ENCODE measurements at regions not wholly inside any gene's neighbourhood (a gene's known extent, or its start where the extent isn't known, plus 50 kb on each side); places are given as distances from the start of the nearest gene placed in this dataset.
"Not testable (repeated sequence)": the region's sequence is repeated elsewhere in the genome, so short reads cannot be mapped to it uniquely, and the experiment has no call there.

- DNase-seq (ENCODE audit: low spot score in 2 of 2); intact Hi-C loops (cut with DNase I; ENCODE audit: low total_unique reads); H3K4me3 ChIP-seq (ENCODE audit: low read depth, poor library complexity, severe bottlenecking): not testable (repeated sequence)
- 30 to 31% methylated on average over 5 of the region's 5 CpGs for WGBS, 2 donors
Observed at GRCh38 chr21:10354851-10355578, 166.4 kb upstream of the TPTE start.

GRCh38 chr21:10359120-10359519, 162.3 kb upstream of the TPTE start:
- WGBS, 2 donors, result 73 to 74% methylated on average over 2 of the region's 2 CpGs
- intact Hi-C loops (cut with DNase I; ENCODE audit: low total_unique reads); H3K4me3 ChIP-seq (ENCODE audit: low read depth, poor library complexity, severe bottlenecking); DNase-seq (ENCODE audit: low spot score in 2 of 2): not testable (repeated sequence)

GRCh38 chr21:10359911-10360310, 161.5 kb upstream of the TPTE start:
- H3K4me3 ChIP-seq (ENCODE audit: low read depth, poor library complexity, severe bottlenecking); intact Hi-C loops (cut with DNase I; ENCODE audit: low total_unique reads); DNase-seq (ENCODE audit: low spot score in 2 of 2): not testable (repeated sequence)
- 52 to 57% methylated on average over 4 of the region's 4 CpGs for whole genome bisulfite sequencing, 2 donors

GRCh38 chr21:10361214-10361736, 160.1 kb upstream of the TPTE start:
- DNase-seq (ENCODE audit: low spot score in 2 of 2); intact Hi-C loops (cut with DNase I; ENCODE audit: low total_unique reads): not testable (repeated sequence)

GRCh38 chr21:10362816-10363215, 158.6 kb upstream of the TPTE start:
- WGBS, 2 donors, result 60 to 64% methylated on average over 9 of the region's 9 CpGs
- peak in 1 of 2 donors; percentile 93 for DNase-seq (ENCODE audit: low spot score in 2 of 2)
- intact Hi-C loops (cut with DNase I; ENCODE audit: low total_unique reads); H3K4me3 ChIP-seq (ENCODE audit: low read depth, poor library complexity, severe bottlenecking): not testable (repeated sequence)

More at GRCh38 chr21:10361214-10361736, 160.1 kb upstream of the TPTE start:
- not testable (repeated sequence) for H3K4me3 ChIP-seq (ENCODE audit: low read depth, poor library complexity, severe bottlenecking)
- 48 to 50% methylated on average over 3 of the region's 3 CpGs for WGBS, 2 donors

GRCh38 chr21:10363321-10363720, 158.1 kb upstream of the TPTE start:
- DNase-seq (ENCODE audit: low spot score in 2 of 2); H3K4me3 ChIP-seq (ENCODE audit: low read depth, poor library complexity, severe bottlenecking); intact Hi-C loops (cut with DNase I; ENCODE audit: low total_unique reads): not testable (repeated sequence)

GRCh38 chr21:10366210-10366609, 155.2 kb upstream of the TPTE start:
- H3K4me3 ChIP-seq (ENCODE audit: low read depth, poor library complexity, severe bottlenecking); intact Hi-C loops (cut with DNase I; ENCODE audit: low total_unique reads): not testable (repeated sequence)
- DNase-seq (ENCODE audit: low spot score in 2 of 2), result peak in 1 of 2 donors; percentile 84
- 43 to 50% methylated on average over 8 of the region's 11 CpGs for WGBS, 2 donors

GRCh38 chr21:10367586-10367985, 153.8 kb upstream of the TPTE start:
- DNase-seq (ENCODE audit: low spot score in 2 of 2), result peak in 1 of 2 donors; percentile 84
- intact Hi-C loops (cut with DNase I; ENCODE audit: low total_unique reads), result not testable (repeated sequence)
- 56 to 60% methylated on average over 7 of the region's 8 CpGs for WGBS, 2 donors

GRCh38 chr21:10368323-10368798, 153.0 kb upstream of the TPTE start:
- H3K4me3 ChIP-seq (ENCODE audit: low read depth, poor library complexity, severe bottlenecking); intact Hi-C loops (cut with DNase I; ENCODE audit: low total_unique reads): not testable (repeated sequence)
- 69 to 70% methylated on average over 16 of the region's 16 CpGs for WGBS, 2 donors
- DNase-seq (ENCODE audit: low spot score in 2 of 2), result peak in 1 of 2 donors; percentile 93

More at GRCh38 chr21:10367586-10367985, 153.8 kb upstream of the TPTE start:
- H3K4me3 ChIP-seq (ENCODE audit: low read depth, poor library complexity, severe bottlenecking), result not testable (repeated sequence)

- intact Hi-C loops (cut with DNase I; ENCODE audit: low total_unique reads); H3K4me3 ChIP-seq (ENCODE audit: low read depth, poor library complexity, severe bottlenecking); DNase-seq (ENCODE audit: low spot score in 2 of 2): not testable (repeated sequence)
- 59 to 63% methylated on average over 1 of the region's 1 CpG for WGBS, 2 donors
Observed at GRCh38 chr21:10369289-10369688, 152.1 kb upstream of the TPTE start.

GRCh38 chr21:10377758-10378157, 143.6 kb upstream of the TPTE start:
- H3K4me3 ChIP-seq (ENCODE audit: low read depth, poor library complexity, severe bottlenecking); intact Hi-C loops (cut with DNase I; ENCODE audit: low total_unique reads); DNase-seq (ENCODE audit: low spot score in 2 of 2): not testable (repeated sequence)
- whole genome bisulfite sequencing, 2 donors, result 68 to 80% methylated on average over 10 of the region's 10 CpGs

- WGBS, 2 donors, result 84 to 89% methylated on average over 9 of the region's 9 CpGs
- intact Hi-C loops (cut with DNase I; ENCODE audit: low total_unique reads), result not testable (repeated sequence)
Observed at GRCh38 chr21:10379816-10380215, 141.6 kb upstream of the TPTE start.

GRCh38 chr21:10381687-10382060, 139.7 kb upstream of the TPTE start:
- H3K4me3 ChIP-seq (ENCODE audit: low read depth, poor library complexity, severe bottlenecking); intact Hi-C loops (cut with DNase I; ENCODE audit: low total_unique reads); DNase-seq (ENCODE audit: low spot score in 2 of 2): not testable (repeated sequence)
- 77 to 85% methylated on average over 6 of the region's 6 CpGs for WGBS, 2 donors

More at GRCh38 chr21:10379816-10380215, 141.6 kb upstream of the TPTE start:
- not testable (repeated sequence) for H3K4me3 ChIP-seq (ENCODE audit: low read depth, poor library complexity, severe bottlenecking)
- peak in 1 of 2 donors; percentile 82 for DNase-seq (ENCODE audit: low spot score in 2 of 2)

- DNase-seq (ENCODE audit: low spot score in 2 of 2); H3K4me3 ChIP-seq (ENCODE audit: low read depth, poor library complexity, severe bottlenecking); intact Hi-C loops (cut with DNase I; ENCODE audit: low total_unique reads): not testable (repeated sequence)
- 62 to 76% methylated on average over 8 of the region's 8 CpGs for WGBS, 2 donors
Observed at GRCh38 chr21:10382135-10382534, 139.2 kb upstream of the TPTE start.

- intact Hi-C loops (cut with DNase I; ENCODE audit: low total_unique reads); DNase-seq (ENCODE audit: low spot score in 2 of 2); H3K4me3 ChIP-seq (ENCODE audit: low read depth, poor library complexity, severe bottlenecking): not testable (repeated sequence)
- 66 to 69% methylated on average over 5 of the region's 5 CpGs for WGBS, 2 donors
Observed at GRCh38 chr21:10382580-10382979, 138.8 kb upstream of the TPTE start.
